GM11168 (cell line): ENCODE measurements at regions not wholly inside any gene's neighbourhood (a gene's known extent, or its start where the extent isn't known, plus 50 kb on each side); places are given as distances from the start of the nearest gene placed in this dataset.

Experiments used
- in situ Hi-C: fragments of 300-500 bp; cut with MboI; formaldehyde crosslinking; loops from one replicate; pipeline ENCODE4 v1.12.0; 2022; ENCODE audit warnings: low sequenced_read_pairs; ENCODE audit not compliant: unreplicated experiment

DNA sequence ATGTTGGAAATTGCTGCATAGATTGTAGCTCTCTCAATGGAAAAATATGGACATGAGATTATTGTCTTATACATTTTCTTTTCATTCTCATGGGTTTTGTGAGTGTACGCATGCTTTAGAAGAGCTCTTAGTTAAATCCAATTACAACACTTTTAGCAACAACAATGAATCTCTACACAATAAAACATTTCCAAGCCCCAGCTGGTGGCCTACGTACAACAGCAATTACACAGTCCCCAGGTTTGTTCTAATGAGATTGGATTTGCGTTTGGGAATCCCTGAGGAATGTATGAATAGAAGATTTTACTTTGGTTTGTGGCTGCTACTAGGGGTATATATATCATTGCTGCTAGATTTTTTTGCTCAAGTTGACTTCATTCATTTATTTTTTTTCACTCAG, 98.6 kb downstream of the FHDC1 start:
- in situ Hi-C loops, result no loop called here

- in situ Hi-C loops, result no loop called here
Measured at GRCh38 chr4:153036931-153037482, 100.9 kb downstream of the FHDC1 start.

DNA sequence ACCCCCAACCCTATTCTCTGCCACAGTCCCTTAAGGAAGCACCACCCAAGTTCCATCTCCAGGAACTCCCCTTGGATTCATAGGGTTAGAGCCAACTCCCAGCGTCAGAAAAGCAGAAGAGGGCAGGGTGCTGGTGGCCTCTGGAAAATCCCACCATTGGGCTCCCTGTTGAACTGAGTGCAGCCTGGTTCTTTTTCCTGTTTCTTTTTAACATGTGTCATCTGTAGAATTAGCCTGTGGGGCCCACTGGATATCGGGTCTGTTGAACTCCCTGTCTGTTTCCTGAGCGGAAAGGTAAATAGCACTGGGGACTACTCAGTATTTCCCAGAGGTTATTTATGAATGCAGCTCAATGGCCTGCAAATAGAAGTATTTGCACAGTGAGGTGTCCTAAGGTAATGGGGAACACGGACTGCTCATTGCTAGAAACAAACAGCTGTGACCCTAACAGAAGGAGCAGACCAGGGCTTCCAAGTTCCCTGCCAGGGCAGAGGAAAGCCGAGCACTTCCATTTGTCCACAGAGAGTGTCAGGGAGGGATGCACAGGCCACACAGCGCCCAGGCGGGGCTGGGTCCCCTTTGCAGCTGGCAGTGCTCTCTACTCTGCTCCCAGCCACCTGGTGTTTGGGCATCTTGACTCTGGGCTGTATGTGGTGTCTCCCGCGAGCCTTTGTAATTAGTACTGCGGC, 102.6 kb downstream of the FHDC1 start:
- in situ Hi-C loops, result no loop called here

GRCh38 chr4:153039542-153040185, 103.5 kb downstream of the FHDC1 start:
- in situ Hi-C loops, result no loop called here

- in situ Hi-C loops, result no loop called here
Measured at GRCh38 chr4:153040677-153041076, 104.6 kb downstream of the FHDC1 start.

DNA sequence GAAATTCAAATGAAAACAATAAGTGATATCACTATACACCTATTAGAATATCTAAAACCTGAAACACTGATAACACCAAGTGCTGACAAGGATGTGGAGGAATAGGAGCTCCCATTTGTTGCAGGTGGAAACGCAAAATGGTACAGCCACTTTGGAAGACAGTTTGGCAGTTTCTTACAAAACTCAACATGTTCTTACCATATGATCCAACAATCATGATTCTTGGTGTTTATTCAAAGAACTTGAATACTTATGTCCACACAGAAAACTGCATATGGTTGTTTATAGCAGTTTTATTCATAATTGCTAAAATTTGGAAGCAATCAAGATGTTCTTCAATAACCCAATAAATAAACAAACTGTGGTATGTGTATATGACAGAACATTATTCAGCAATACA, 107.9 kb downstream of the FHDC1 start:
- in situ Hi-C loops, result no loop called here

DNA sequence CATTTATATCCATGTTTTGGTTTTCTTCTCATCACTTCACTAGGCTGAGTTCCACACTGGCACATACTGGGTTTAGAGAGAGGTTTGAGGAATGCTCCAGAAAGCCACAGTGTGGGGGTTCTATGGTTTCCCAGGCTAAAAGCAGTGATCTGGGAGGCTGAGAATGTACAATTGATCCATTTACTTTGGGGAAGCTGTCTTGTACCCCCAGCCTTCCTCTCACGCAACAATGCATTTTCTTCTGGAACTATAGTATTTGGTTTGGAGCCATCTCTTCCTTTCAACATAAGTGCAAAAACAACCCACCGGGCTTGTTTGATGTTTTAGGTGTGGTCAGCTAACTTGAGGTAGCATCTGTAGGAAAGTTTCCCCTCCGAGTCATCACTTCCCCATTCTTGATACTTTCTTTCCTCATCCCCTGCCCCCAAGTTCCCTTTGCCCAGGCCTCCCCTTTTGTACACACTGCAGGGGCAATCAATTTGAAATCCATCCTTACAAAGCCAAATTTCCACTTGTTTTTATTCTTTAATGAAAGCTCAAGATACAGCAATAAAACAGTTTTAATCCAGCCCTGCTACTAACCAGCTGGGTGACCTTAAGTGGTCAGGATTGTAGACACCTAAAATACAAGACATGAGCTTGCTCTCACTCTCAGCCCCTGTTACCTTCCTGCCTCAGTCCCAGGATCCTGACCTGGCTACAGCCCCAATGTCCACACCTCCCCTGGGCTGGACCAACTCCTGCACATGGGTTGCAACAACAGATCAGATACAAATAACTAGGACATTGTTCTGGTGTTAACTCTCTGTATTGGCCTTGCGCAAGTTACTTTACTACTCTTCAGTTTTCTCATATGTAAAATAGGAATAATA, 109.2 kb downstream of the FHDC1 start:
- in situ Hi-C loops, result no loop called here

- in situ Hi-C loops, result no loop called here
Measured at GRCh38 chr4:153058671-153059060, 122.5 kb downstream of the FHDC1 start.

GRCh38 chr4:153060196-153060595, 124.1 kb downstream of the FHDC1 start:
- in situ Hi-C loops, result no loop called here

DNA sequence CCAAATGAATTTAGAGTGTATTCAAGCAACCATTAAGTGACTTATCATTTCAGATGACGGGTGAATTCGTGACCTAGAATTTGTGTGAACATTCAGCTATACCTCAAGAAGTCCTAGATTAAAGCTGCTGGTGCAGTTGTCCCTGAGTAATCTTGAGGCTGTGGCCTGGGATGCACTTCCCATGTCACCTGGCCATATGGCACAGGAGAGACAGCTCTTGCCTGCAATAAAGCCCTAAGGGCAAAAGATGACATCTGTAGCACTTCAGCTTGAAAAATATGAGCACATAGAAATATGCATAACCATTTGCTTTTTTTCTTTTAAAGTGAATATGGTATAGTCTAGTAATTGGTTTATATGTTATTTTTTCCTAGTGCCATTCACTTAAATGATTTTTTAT, 125.8 kb downstream of the FHDC1 start:
- in situ Hi-C loops, result no loop called here

GRCh38 chr4:153062652-153063168, 126.6 kb downstream of the FHDC1 start:
- in situ Hi-C loops, result no loop called here

GRCh38 chr4:153063490-153063889, 127.4 kb downstream of the FHDC1 start:
- in situ Hi-C loops, result no loop called here

DNA sequence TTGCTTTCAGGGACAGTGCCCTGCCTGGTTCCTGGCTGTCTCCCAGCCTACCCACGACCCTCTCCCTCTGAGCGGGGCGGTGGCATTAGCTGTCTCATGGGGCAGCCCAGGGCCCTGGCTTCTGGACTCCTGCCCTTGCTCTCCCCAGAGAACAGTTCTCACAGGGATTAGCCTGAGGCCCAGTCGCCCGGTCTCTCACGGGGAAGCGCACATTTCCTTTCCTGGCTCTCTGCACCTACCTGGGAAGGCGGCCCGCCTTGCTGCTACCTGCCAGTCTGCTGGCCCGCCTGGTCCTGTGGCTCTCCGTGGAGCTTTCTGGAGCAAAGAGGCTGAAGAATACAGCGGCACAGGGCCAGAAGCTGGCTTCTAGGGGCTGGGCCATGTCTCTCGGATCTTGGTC, 128.4 kb downstream of the FHDC1 start:
- in situ Hi-C loops, result no loop called here

GRCh38 chr4:153065276-153065675, 129.2 kb downstream of the FHDC1 start:
- in situ Hi-C loops, result no loop called here

DNA sequence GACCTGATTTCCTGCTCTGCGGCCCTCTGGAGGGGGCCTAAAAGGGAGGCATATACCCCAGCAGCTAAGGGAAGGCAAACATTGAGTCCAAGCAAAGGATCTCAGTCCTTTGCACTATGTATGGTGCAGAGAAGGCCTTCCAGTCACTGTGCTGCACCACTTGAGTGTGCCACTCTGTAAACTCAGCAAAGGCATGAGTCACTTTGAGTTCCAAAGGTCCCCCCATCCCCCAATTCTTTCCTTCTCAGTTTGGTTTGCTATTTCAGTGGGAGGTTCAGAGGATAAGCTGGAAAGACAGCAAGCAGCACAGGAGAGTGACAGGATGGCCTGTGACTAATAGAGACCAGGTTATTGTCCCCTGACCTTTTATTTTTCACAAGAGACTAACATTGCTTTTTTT, 131.3 kb downstream of the FHDC1 start:
- in situ Hi-C loops, result no loop called here

GRCh38 chr4:153068751-153069150, 132.6 kb downstream of the FHDC1 start:
- in situ Hi-C loops, result no loop called here

GRCh38 chr4:153071958-153072598, 132.2 kb upstream of the TRIM2 start:
- in situ Hi-C loops, result no loop called here

GRCh38 chr4:153072661-153073060, 131.6 kb upstream of the TRIM2 start:
- in situ Hi-C loops, result no loop called here

- in situ Hi-C loops, result no loop called here
Measured at GRCh38 chr4:153074486-153074885, 129.8 kb upstream of the TRIM2 start.

- in situ Hi-C loops, result no loop called here
Measured at GRCh38 chr4:153074936-153075630, 129.2 kb upstream of the TRIM2 start.
